ENCODE measurements at regions not wholly inside any gene's neighbourhood (a gene's known extent, or its start where the extent isn't known, plus 50 kb on each side); places are given as distances from the start of the nearest gene placed in this dataset.
"Not testable (repeated sequence)": the region's sequence is repeated elsewhere in the genome, so short reads cannot be mapped to it uniquely, and the experiment has no call there.

- Histone ChIP-seq H3K4me3 (ENCODE audit: low read depth, low read length) (no peak overlapping the region), H3K27me3 (ENCODE audit: control insufficient read depth, insufficient read depth, low read length) (no peaks in the 10 kb centered on the region), H3K4me1 (ENCODE audit: control insufficient read depth, insufficient read depth, low read length) (no peaks in the 10 kb centered on the region), H3K9ac (ENCODE audit: low read depth, low read length) (no peak overlapping the region), H3K36me3 (ENCODE audit: control insufficient read depth, insufficient read depth, low read length) (no peaks in the 10 kb centered on the region), H3K27ac (ENCODE audit: low read depth, low read length) (no peak overlapping the region), H3K9me3 (ENCODE audit: control insufficient read depth, insufficient read depth, low read length) (no peaks in the 10 kb centered on the region)
Measured at GRCh38 chr6:164049517-164049988, 635.0 kb downstream of the QKI start.

DNA sequence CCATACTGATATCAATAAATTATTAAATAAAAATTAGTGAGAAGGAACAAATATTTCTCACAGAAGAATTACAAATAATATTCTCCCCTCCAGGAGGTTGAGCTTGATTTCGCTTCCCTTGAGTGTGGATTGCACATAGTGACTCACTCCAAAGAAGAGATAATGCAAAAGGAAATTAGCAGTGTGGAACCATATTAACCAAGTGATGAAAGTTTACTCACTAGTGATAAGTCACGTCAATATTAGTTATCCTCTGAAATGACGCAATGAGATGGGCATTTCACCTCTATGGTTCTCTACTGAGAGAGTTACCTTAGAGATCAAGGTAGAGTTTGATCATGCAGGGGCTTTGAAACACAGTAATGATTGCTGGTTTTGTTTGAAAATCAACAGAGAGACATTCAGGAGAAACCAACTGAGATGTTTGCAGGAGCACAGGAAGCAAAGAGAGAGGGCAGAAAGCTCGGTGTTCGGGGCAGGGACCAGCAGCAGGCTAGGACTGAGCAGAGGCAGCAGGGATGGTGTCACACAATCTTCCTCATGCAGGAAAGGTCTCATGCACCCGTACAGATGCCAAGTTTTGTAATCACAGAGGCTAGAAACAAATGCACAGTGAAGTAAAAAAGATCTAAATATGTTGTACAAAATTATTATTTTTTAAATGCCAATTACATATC, 634.5 kb downstream of the QKI start:
- Histone ChIP-seq H3K4me1 (ENCODE audit: control insufficient read depth, insufficient read depth, low read length) (no peaks in the 10 kb centered on the region), H3K36me3 (ENCODE audit: control insufficient read depth, insufficient read depth, low read length) (no peaks in the 10 kb centered on the region), H3K9me3 (ENCODE audit: control insufficient read depth, insufficient read depth, low read length) (no peaks in the 10 kb centered on the region), H3K9ac (ENCODE audit: low read depth, low read length) (no peak overlapping the region), H3K27ac (ENCODE audit: low read depth, low read length) (no peak overlapping the region), H3K27me3 (ENCODE audit: control insufficient read depth, insufficient read depth, low read length) (no peaks in the 10 kb centered on the region), H3K4me3 (ENCODE audit: low read depth, low read length) (no peak overlapping the region)

DNA sequence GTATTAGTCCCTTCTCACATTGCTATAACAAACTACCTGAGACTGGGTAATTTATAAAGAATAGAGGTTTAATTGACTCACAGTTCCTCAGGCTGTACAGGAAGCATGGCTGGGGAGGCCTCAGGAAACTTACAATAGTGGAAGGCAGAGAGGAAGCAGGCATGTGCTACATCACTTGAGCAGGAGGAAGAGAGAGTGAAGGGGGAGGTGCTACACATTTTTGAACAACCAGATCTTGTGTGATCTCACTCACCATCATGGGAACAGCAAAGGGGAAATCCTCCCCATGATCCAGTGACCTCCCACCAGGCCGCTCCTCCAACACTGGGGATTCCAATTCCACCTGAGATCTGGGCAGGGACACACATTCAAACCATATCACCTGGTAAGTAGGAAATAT, 630.6 kb downstream of the QKI start:
- H3K4me1 ChIP-seq (ENCODE audit: control insufficient read depth, insufficient read depth, low read length) = no peaks in the 10 kb centered on the region
- no peak overlapping the region for H3K9ac ChIP-seq (ENCODE audit: low read depth, low read length)
- H3K27me3 ChIP-seq (ENCODE audit: control insufficient read depth, insufficient read depth, low read length) = no peaks in the 10 kb centered on the region
- no peak overlapping the region for H3K27ac ChIP-seq (ENCODE audit: low read depth, low read length)
- no peaks in the 10 kb centered on the region for H3K36me3 ChIP-seq (ENCODE audit: control insufficient read depth, insufficient read depth, low read length)
- no peak overlapping the region for H3K4me3 ChIP-seq (ENCODE audit: low read depth, low read length)
- no peaks in the 10 kb centered on the region for H3K9me3 ChIP-seq (ENCODE audit: control insufficient read depth, insufficient read depth, low read length)

DNA sequence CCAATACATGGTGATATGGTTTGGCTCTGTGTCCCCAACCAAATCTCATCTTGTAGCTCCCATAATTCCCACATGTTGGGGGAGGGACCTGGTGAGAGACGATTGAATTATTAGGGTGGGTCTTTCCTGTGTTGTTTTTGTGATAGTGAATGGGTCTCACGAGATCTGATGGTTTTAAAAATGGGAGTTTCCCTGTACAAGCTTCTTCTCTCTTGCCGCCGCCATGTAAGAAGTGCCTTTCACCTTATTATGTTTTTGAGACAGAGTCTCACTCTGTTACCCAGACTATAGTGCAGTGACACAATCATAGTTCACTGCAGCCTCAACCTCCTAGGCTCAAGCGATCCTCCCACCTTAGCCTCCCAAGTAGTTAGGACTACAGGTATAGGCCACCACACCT, 629.1 kb downstream of the QKI start:
- H3K4me1 ChIP-seq (ENCODE audit: control insufficient read depth, insufficient read depth, low read length); H3K36me3 ChIP-seq (ENCODE audit: control insufficient read depth, insufficient read depth, low read length); H3K27ac ChIP-seq (ENCODE audit: low read depth, low read length); H3K27me3 ChIP-seq (ENCODE audit: control insufficient read depth, insufficient read depth, low read length); H3K9ac ChIP-seq (ENCODE audit: low read depth, low read length); H3K9me3 ChIP-seq (ENCODE audit: control insufficient read depth, insufficient read depth, low read length); H3K4me3 ChIP-seq (ENCODE audit: low read depth, low read length): not testable (repeated sequence)

- Histone ChIP-seq H3K9me3 (ENCODE audit: control insufficient read depth, insufficient read depth, low read length) (no peaks in the 10 kb centered on the region), H3K9ac (ENCODE audit: low read depth, low read length) (no peak overlapping the region), H3K27me3 (ENCODE audit: control insufficient read depth, insufficient read depth, low read length) (no peaks in the 10 kb centered on the region), H3K4me1 (ENCODE audit: control insufficient read depth, insufficient read depth, low read length) (no peaks in the 10 kb centered on the region), H3K27ac (ENCODE audit: low read depth, low read length) (no peak overlapping the region), H3K4me3 (ENCODE audit: low read depth, low read length) (no peak overlapping the region), H3K36me3 (ENCODE audit: control insufficient read depth, insufficient read depth, low read length) (no peaks in the 10 kb centered on the region)
Measured at GRCh38 chr6:164042212-164042611, 627.7 kb downstream of the QKI start.

- H3K9ac ChIP-seq (ENCODE audit: low read depth, low read length) = no peak overlapping the region
- no peaks in the 10 kb centered on the region for H3K36me3 ChIP-seq (ENCODE audit: control insufficient read depth, insufficient read depth, low read length)
- no peaks in the 10 kb centered on the region for H3K9me3 ChIP-seq (ENCODE audit: control insufficient read depth, insufficient read depth, low read length)
- H3K27me3 ChIP-seq (ENCODE audit: control insufficient read depth, insufficient read depth, low read length) = no peaks in the 10 kb centered on the region
- no peak overlapping the region for H3K27ac ChIP-seq (ENCODE audit: low read depth, low read length)
- no peaks in the 10 kb centered on the region for H3K4me1 ChIP-seq (ENCODE audit: control insufficient read depth, insufficient read depth, low read length)
- no peak overlapping the region for H3K4me3 ChIP-seq (ENCODE audit: low read depth, low read length)
Measured at GRCh38 chr6:164040994-164041393, 626.5 kb downstream of the QKI start.

GRCh38 chr6:164039954-164040375, 625.4 kb downstream of the QKI start:
- H3K27me3 ChIP-seq (ENCODE audit: control insufficient read depth, insufficient read depth, low read length) = no peaks in the 10 kb centered on the region
- no peaks in the 10 kb centered on the region for H3K4me1 ChIP-seq (ENCODE audit: control insufficient read depth, insufficient read depth, low read length)
- H3K36me3 ChIP-seq (ENCODE audit: control insufficient read depth, insufficient read depth, low read length) = no peaks in the 10 kb centered on the region
- H3K4me3 ChIP-seq (ENCODE audit: low read depth, low read length) = no peak overlapping the region
- no peak overlapping the region for H3K27ac ChIP-seq (ENCODE audit: low read depth, low read length)
- no peaks in the 10 kb centered on the region for H3K9me3 ChIP-seq (ENCODE audit: control insufficient read depth, insufficient read depth, low read length)
- no peak overlapping the region for H3K9ac ChIP-seq (ENCODE audit: low read depth, low read length)

GRCh38 chr6:164037171-164037870, 622.8 kb downstream of the QKI start:
- no peak overlapping the region for H3K9ac ChIP-seq (ENCODE audit: low read depth, low read length)

DNA sequence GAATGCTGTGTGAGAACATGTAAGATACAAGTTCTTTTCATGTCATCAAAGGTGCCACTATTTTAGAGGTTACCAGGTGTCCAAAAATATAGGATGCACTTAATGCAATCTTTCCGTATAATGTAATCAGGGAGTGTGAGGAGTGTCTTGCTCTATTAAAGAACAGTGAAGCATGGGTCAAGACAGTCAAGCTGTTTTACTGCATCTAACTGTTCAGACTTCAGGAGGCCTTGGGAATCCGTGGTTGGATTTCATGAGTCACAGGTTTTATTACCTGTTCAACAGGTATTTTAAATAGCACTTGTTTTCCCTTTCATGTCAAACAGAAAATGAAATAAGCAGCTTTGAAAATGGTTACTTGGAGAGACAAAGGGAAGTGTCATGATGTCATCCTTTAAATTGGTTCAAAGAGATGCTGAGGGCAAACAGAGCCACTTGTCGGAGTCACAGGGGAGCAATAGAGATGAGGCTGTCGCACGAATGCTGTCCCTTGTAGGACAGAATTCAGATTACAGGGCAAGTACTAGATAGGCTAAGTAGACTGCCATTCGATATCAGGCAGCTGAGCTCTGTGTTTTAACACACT, 621.5 kb downstream of the QKI start:
- Histone ChIP-seq H3K4me1 (ENCODE audit: control insufficient read depth, insufficient read depth, low read length) (no peaks in the 10 kb centered on the region), H3K4me3 (ENCODE audit: low read depth, low read length) (no peak overlapping the region), H3K9ac (ENCODE audit: low read depth, low read length) (no peak overlapping the region), H3K27me3 (ENCODE audit: control insufficient read depth, insufficient read depth, low read length) (no peaks in the 10 kb centered on the region), H3K27ac (ENCODE audit: low read depth, low read length) (no peak overlapping the region), H3K36me3 (ENCODE audit: control insufficient read depth, insufficient read depth, low read length) (no peaks in the 10 kb centered on the region), H3K9me3 (ENCODE audit: control insufficient read depth, insufficient read depth, low read length) (no peaks in the 10 kb centered on the region)

More at GRCh38 chr6:164037171-164037870, 622.8 kb downstream of the QKI start:
- no peaks in the 10 kb centered on the region for H3K36me3 ChIP-seq (ENCODE audit: control insufficient read depth, insufficient read depth, low read length)
- H3K27me3 ChIP-seq (ENCODE audit: control insufficient read depth, insufficient read depth, low read length) = no peaks in the 10 kb centered on the region
- H3K9me3 ChIP-seq (ENCODE audit: control insufficient read depth, insufficient read depth, low read length) = no peaks in the 10 kb centered on the region
- no peak overlapping the region for H3K27ac ChIP-seq (ENCODE audit: low read depth, low read length)
- no peaks in the 10 kb centered on the region for H3K4me1 ChIP-seq (ENCODE audit: control insufficient read depth, insufficient read depth, low read length)
- no peak overlapping the region for H3K4me3 ChIP-seq (ENCODE audit: low read depth, low read length)

DNA sequence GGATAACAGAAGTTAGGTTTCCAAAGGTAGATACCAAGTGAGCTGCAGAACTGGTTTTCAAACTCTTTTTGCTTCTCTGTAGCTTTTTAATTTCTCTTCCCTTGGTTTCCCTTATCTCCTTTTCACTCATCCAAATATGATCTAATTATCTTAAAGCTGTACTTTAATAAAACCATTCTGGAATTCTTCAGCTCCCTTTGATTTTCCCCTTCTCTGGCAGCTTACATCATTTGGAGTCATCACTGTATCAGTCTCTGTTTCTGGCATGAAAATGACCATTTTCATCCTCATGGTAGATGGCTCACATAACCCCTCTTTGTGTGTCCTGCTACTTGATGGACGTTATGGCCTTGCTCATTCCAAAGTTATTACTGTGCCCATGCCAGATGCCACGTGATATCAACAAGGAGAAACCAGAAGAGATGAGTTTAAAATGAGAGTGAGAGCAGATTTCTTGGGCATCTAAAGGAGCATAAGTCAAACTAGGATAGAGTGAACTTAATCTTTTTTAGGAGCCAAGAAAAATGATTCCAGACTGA, 620.2 kb downstream of the QKI start:
- no peak overlapping the region for H3K27ac ChIP-seq (ENCODE audit: low read depth, low read length)
- H3K9ac ChIP-seq (ENCODE audit: low read depth, low read length) = no peak overlapping the region
- H3K27me3 ChIP-seq (ENCODE audit: control insufficient read depth, insufficient read depth, low read length) = no peaks in the 10 kb centered on the region
- H3K4me1 ChIP-seq (ENCODE audit: control insufficient read depth, insufficient read depth, low read length) = no peaks in the 10 kb centered on the region
- no peaks in the 10 kb centered on the region for H3K9me3 ChIP-seq (ENCODE audit: control insufficient read depth, insufficient read depth, low read length)
- no peak overlapping the region for H3K4me3 ChIP-seq (ENCODE audit: low read depth, low read length)
- H3K36me3 ChIP-seq (ENCODE audit: control insufficient read depth, insufficient read depth, low read length) = no peaks in the 10 kb centered on the region

- H3K4me3 ChIP-seq (ENCODE audit: low read depth, low read length) = no peak overlapping the region
- no peaks in the 10 kb centered on the region for H3K4me1 ChIP-seq (ENCODE audit: control insufficient read depth, insufficient read depth, low read length)
- no peaks in the 10 kb centered on the region for H3K27me3 ChIP-seq (ENCODE audit: control insufficient read depth, insufficient read depth, low read length)
- H3K9me3 ChIP-seq (ENCODE audit: control insufficient read depth, insufficient read depth, low read length) = no peaks in the 10 kb centered on the region
- H3K9ac ChIP-seq (ENCODE audit: low read depth, low read length) = no peak overlapping the region
- no peak overlapping the region for H3K27ac ChIP-seq (ENCODE audit: low read depth, low read length)
- H3K36me3 ChIP-seq (ENCODE audit: control insufficient read depth, insufficient read depth, low read length) = no peaks in the 10 kb centered on the region
Measured at GRCh38 chr6:164025180-164025579, 610.7 kb downstream of the QKI start.

Data from HUES48 (cell line).